H1 (cell line): ENCODE measurements at regions not wholly inside any gene's neighbourhood (a gene's known extent, or its start where the extent isn't known, plus 50 kb on each side); places are given as distances from the start of the nearest gene placed in this dataset.

ENCODE experiments used
- CTCF ChIA-PET: fragments of 300-600 bp; sonication (Branson Sonifier 250); formaldehyde crosslinking; loops from one replicate; lab custom pipeline; 2021; ENCODE audit not compliant: partially characterized antibody; lab: Charles Lee
- POLR2A ChIA-PET: fragments of 300-600 bp; sonication (Branson Sonifier 250); formaldehyde crosslinking; loops from one replicate; lab custom pipeline; 2021; ENCODE audit warnings: inconsistent platforms; ENCODE audit not compliant: partially characterized antibody; lab: Charles Lee
- DNase-seq, 2 experiments: peaks; one replicate each; pipeline versions ENCODE4 v3.0.0 to v3.0.0-alpha.2; 2010 to 2022; ENCODE audit warnings: low spot score in 2 of 2, low read depth in 1 of 2, mixed read lengths in 1 of 2
- FAIRE-seq: peaks from 2 replicates; lab custom pipeline; 2011; peaks lifted over from hg19 to GRCh38; lab: Jason Lieb, UNC
- H2AFZ ChIP-seq: 2 replicates; pipeline ENCODE4 v1.8.1; 2012; ENCODE audit warnings: low read length, inconsistent platforms
- H2AK5ac ChIP-seq: 2 replicates; pipeline ENCODE4 v1.6.1; 2013; ENCODE audit warnings: low read depth, low read length
- H2BK120ac ChIP-seq: replicated peaks from 2 replicates; pipeline ENCODE3; 2013; ENCODE audit warnings: low read depth, low read length, inconsistent platforms
- H2BK12ac ChIP-seq: 2 replicates; pipeline ENCODE4 v1.6.1; 2013; ENCODE audit warnings: low read depth, low read length
- H2BK15ac ChIP-seq: 2 replicates; pipeline ENCODE4 v1.6.1; 2013; ENCODE audit warnings: low read length
- H2BK20ac ChIP-seq: 2 replicates; pipeline ENCODE4 v1.6.1; 2013; ENCODE audit warnings: low read length
- H2BK5ac ChIP-seq: 2 replicates; pipeline ENCODE4 v1.6.1; 2013; ENCODE audit warnings: low read depth, low read length
- H3K14ac ChIP-seq: 2 replicates; pipeline ENCODE4 v1.6.1; 2013; ENCODE audit warnings: inconsistent platforms; ENCODE audit not compliant: insufficient read length
- H3K18ac ChIP-seq: 2 replicates; pipeline ENCODE4 v1.6.1; 2013; ENCODE audit warnings: low read length; ENCODE audit errors: extremely low read depth
- H3K23ac ChIP-seq: 2 replicates; pipeline ENCODE4 v1.6.1; 2013; ENCODE audit warnings: inconsistent platforms; ENCODE audit not compliant: insufficient read length
- H3K23me2 ChIP-seq: 2 replicates; pipeline ENCODE4 v1.6.1; 2013; ENCODE audit warnings: low read depth, low read length
- H3K27ac ChIP-seq: 2 replicates; pipeline ENCODE4 v1.6.1; 2011; ENCODE audit warnings: low read depth, low read length, inconsistent platforms
- H3K27me3 ChIP-seq, 4 experiments: replicated peaks in 1 of 4; 1 replicate in 1 of 4; 2 replicates in 3 of 4; pipeline versions ENCODE4 v1.6.1 to v1.8.1; 2011 to 2013; ENCODE audit warnings: low read length in 3 of 4, mild to moderate bottlenecking in 3 of 4, inconsistent platforms in 2 of 4, mixed read lengths in 2 of 4, moderate library complexity in 1 of 4; ENCODE audit not compliant: control insufficient read depth in 3 of 4, insufficient read depth in 3 of 4; ENCODE audit errors: extremely low read depth in 1 of 4
- H3K36me3 ChIP-seq, 4 experiments: 2 replicates each; pipeline versions ENCODE4 v1.6.1 to v1.8.1; 2011 to 2013; ENCODE audit warnings: mild to moderate bottlenecking in 4 of 4, low read length in 3 of 4, moderate library complexity in 2 of 4, control low read depth in 1 of 4, inconsistent platforms in 1 of 4; ENCODE audit not compliant: insufficient read depth in 4 of 4, control insufficient read depth in 2 of 4
- H3K4ac ChIP-seq: replicated peaks from 2 replicates; pipeline ENCODE3; 2013; ENCODE audit warnings: low read length, low read depth, mixed read lengths, inconsistent platforms; ENCODE audit not compliant: insufficient read length
- H3K4me1 ChIP-seq, 4 experiments: replicated peaks in 1 of 4; 1 replicate in 1 of 4; 2 replicates in 3 of 4; pipeline versions ENCODE4 v1.6.1 to v1.8.1; 2011 to 2013; ENCODE audit warnings: low read length in 3 of 4, inconsistent platforms in 2 of 4, mixed read lengths in 1 of 4; ENCODE audit not compliant: insufficient read depth in 4 of 4, control insufficient read depth in 3 of 4
- H3K4me2 ChIP-seq, 2 experiments: 2 replicates each; pipeline versions ENCODE4 v1.6.1 to v1.8.1; 2011 to 2013; ENCODE audit warnings: low read depth in 2 of 2, low read length in 2 of 2, control low read depth in 1 of 2, inconsistent platforms in 1 of 2, mild to moderate bottlenecking in 1 of 2; ENCODE audit not compliant: insufficient read depth in 1 of 2
- H3K4me3 ChIP-seq, 4 experiments: fragments of 200-600, 300-600 bp in 1 of 4; sonication (generic), shearing (Covaris generic), sonication (Bioruptor Twin) in 1 of 4; 2 replicates each; pipeline versions ENCODE4 v1.5.1 to v1.8.1; 2011 to 2016; ENCODE audit warnings: low read length in 4 of 4, low read depth in 3 of 4, control low read depth in 2 of 4, inconsistent platforms in 2 of 4, mild to moderate bottlenecking in 2 of 4, mixed read lengths in 1 of 4, moderate library complexity in 1 of 4; ENCODE audit not compliant: insufficient read depth in 2 of 4; ENCODE audit errors: extremely low read depth in 1 of 4
- H3K56ac ChIP-seq: replicated peaks from 2 replicates; pipeline ENCODE3; 2013; ENCODE audit warnings: low read depth, mild to moderate bottlenecking, mixed read lengths, low read length, inconsistent platforms; ENCODE audit not compliant: insufficient read length
- H3K79me1 ChIP-seq: 2 replicates; pipeline ENCODE4 v1.6.1; 2013; ENCODE audit warnings: low read depth, low read length, control low read depth
- H3K79me2 ChIP-seq, 2 experiments: 2 replicates each; pipeline versions ENCODE4 v1.6.1 to v1.8.1; 2012 to 2013; ENCODE audit warnings: low read length in 2 of 2, mild to moderate bottlenecking in 2 of 2, inconsistent platforms in 1 of 2; ENCODE audit not compliant: insufficient read depth in 2 of 2, control insufficient read depth in 1 of 2
- H3K9ac ChIP-seq, 4 experiments: replicated peaks in 1 of 4; 1 replicate in 1 of 4; 2 replicates in 3 of 4; pipeline versions ENCODE4 v1.6.1 to v1.8.1; 2011 to 2013; ENCODE audit warnings: low read depth in 3 of 4, low read length in 3 of 4, control low read depth in 2 of 4, mild to moderate bottlenecking in 2 of 4, moderate library complexity in 2 of 4, inconsistent platforms in 1 of 4; ENCODE audit errors: extremely low read depth in 1 of 4
- H3K9me3 ChIP-seq, 2 experiments: 2 replicates each; pipeline versions ENCODE4 v1.6.1 to v1.8.1; 2012 to 2013; ENCODE audit warnings: mild to moderate bottlenecking in 2 of 2, moderate library complexity in 2 of 2, control low read depth in 1 of 2, inconsistent platforms in 1 of 2, low read depth in 1 of 2, low read length in 1 of 2, mixed read lengths in 1 of 2; ENCODE audit not compliant: insufficient read depth in 2 of 2
- H4K20me1 ChIP-seq, 2 experiments: replicated peaks in 1 of 2; 2 replicates each; pipeline versions ENCODE3 to v1.8.1; 2011 to 2013; ENCODE audit warnings: inconsistent platforms in 2 of 2, low read length in 2 of 2, mild to moderate bottlenecking in 1 of 2; ENCODE audit not compliant: insufficient read depth in 2 of 2, control insufficient read depth in 1 of 2
- H4K5ac ChIP-seq: 2 replicates; pipeline ENCODE4 v1.6.1; 2013; ENCODE audit warnings: low read length, low read depth, mixed read lengths, inconsistent platforms; ENCODE audit not compliant: insufficient read length
- H4K8ac ChIP-seq: 2 replicates; pipeline ENCODE4 v1.8.0; 2013; ENCODE audit warnings: mild to moderate bottlenecking, moderate library complexity, low read length, inconsistent platforms; ENCODE audit not compliant: insufficient read depth; ENCODE audit errors: extremely low read depth
- H4K91ac ChIP-seq: replicated peaks from 2 replicates; pipeline ENCODE3; 2013; ENCODE audit warnings: low read length, mixed read lengths, inconsistent platforms; ENCODE audit not compliant: insufficient read length
- CBX8 ChIP-seq: fragments of 300-800, 300-1000 bp; sonication (generic); IDR thresholded peaks from 2 replicates; pipeline ENCODE4 v1.7.1; 2016; ENCODE audit warnings: low read depth, low read length, borderline replicate concordance
- EP300 ChIP-seq, 2 experiments: IDR thresholded peaks; 1 replicate in 1 of 2; 2 replicates in 1 of 2; pipeline ENCODE4 v1.6.1; 2011 to 2012; ENCODE audit warnings: low read depth in 2 of 2, low read length in 2 of 2, mild to moderate bottlenecking in 2 of 2, borderline replicate concordance in 1 of 2, inconsistent platforms in 1 of 2, moderate library complexity in 1 of 2
- GTF2F1 ChIP-seq: IDR thresholded peaks from 2 replicates; pipeline ENCODE4 v1.6.1; 2012; ENCODE audit warnings: low read depth, low read length, improper control_type of control experiment, borderline replicate concordance
- HDAC2 ChIP-seq, 2 experiments: fragments of 300-600 bp in 1 of 2; sonication (generic) in 1 of 2; IDR thresholded peaks; 2 replicates each; pipeline ENCODE4 v1.6.1; 2011 to 2012; ENCODE audit warnings: low read depth in 2 of 2, low read length in 2 of 2, mild to moderate bottlenecking in 2 of 2, moderate library complexity in 2 of 2, borderline replicate concordance in 1 of 2, inconsistent platforms in 1 of 2
- NRF1 ChIP-seq: IDR thresholded peaks from 2 replicates; pipeline ENCODE4 v1.6.1; 2011; ENCODE audit warnings: mild to moderate bottlenecking, low read depth, low read length, improper control_type of control experiment
- SIX5 ChIP-seq: IDR thresholded peaks from 2 replicates; pipeline ENCODE4 v1.6.1; 2011; ENCODE audit warnings: mild to moderate bottlenecking, low read depth, low read length
- SP2 ChIP-seq: IDR thresholded peaks from 2 replicates; pipeline ENCODE4 v1.6.1; 2012; ENCODE audit warnings: mild to moderate bottlenecking, low read length, inconsistent platforms
- YY1 ChIP-seq: IDR thresholded peaks from 2 replicates; pipeline ENCODE4 v1.6.1; 2011; ENCODE audit warnings: low read depth, mild to moderate bottlenecking, low read length
- WGBS, 2 experiments: shearing (Covaris generic) in 1 of 2; methylation state at CpG; one replicate each; pipeline versions ENCODE4 v1.1.6 to v1.1.7; 2013 to 2015; ENCODE audit warnings: low lambda C conversion rate in 2 of 2, mixed read lengths in 2 of 2, inconsistent platforms in 1 of 2, low coverage in 1 of 2, missing lambda C conversion rate in 1 of 2; ENCODE audit not compliant: insufficient replicate concordance in 2 of 2, insufficient coverage in 1 of 2, insufficient read length in 1 of 2; ENCODE audit errors: extremely low coverage in 1 of 2, missing lambda C conversion rate in 1 of 2; 5-methylcytosine and 5-hydroxymethylcytosine counted together

DNA sequence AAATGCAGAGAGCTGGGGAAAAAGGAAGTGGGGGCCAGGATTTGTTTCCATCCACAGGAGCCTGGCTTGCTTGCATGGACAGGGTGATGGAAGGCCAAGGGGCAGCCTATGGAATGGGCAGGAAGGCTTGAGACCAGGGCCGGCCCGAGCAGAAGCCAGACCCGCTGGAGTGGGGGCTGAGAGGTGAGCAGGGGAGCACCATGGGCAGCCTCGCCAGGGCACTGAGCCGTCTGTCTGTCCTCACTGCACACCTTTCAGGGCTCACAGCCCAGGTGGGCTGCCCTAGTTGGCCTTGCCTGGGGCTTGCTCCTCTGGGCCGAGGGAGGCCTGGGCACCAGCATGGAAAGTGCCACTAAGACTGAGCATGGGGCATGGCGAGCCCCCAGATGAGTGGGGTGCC, 58.6 kb upstream of the CNOT6 start:
- no peak for FAIRE-seq
- H4K20me1 ChIP-seq = no peaks in the 10 kb centered on the region
- H3K4me3 ChIP-seq = no peak overlapping the region
- DNase-seq = no peak
- H3K36me3 ChIP-seq = no peaks in the 10 kb centered on the region
- 84% methylated on average over 7 of the region's 7 CpGs; no CpG with 5 or more reads in 1 of the 2 experiments for WGBS, 2 experiments
- POLR2A ChIA-PET = no interaction called here
- H2BK5ac ChIP-seq = no peak overlapping the region
- H3K4me2 ChIP-seq = no peak overlapping the region
- no peak overlapping the region for H3K14ac ChIP-seq
- no peak overlapping the region for H3K56ac ChIP-seq
- no peak overlapping the region for H3K27ac ChIP-seq
- no peak overlapping the region for H2BK20ac ChIP-seq
- no peaks in the 10 kb centered on the region for H3K79me1 ChIP-seq
- H3K79me2 ChIP-seq = no peaks in the 10 kb centered on the region
- no peak overlapping the region; the same call in 1 of the 2 replicates for H4K8ac ChIP-seq
- H4K5ac ChIP-seq = no peak overlapping the region
- TF ChIP-seq NRF1 (no peak), GTF2F1 (no peak), SP2 (no peak), SIX5 (no peak), CBX8 (no peak), EP300 (IDR thresholded peaks at IDR 0.05; ENCODE audit: borderline replicate concordance in 1 of 2, low read depth in 2 of 2, low read length in 2 of 2) (no peak), HDAC2 (IDR thresholded peaks at IDR 0.05; ENCODE audit: borderline replicate concordance in 1 of 2, low read depth in 2 of 2, low read length in 2 of 2) (no peak), YY1 (no peak)
- TF ChIP-seq, all 59 proteins: peak for 0
- Histone ChIP-seq H3K27me3 (0 out of 7 replicates have a peak, but pooled peaks cover 0 to 2% (median 0%) of the 10 kb centered on the region in 4 experiments), H2BK12ac (no peak overlapping the region), H2AK5ac (no peak overlapping the region), H3K4ac (no peak overlapping the region), H2AFZ (no peak overlapping the region), H3K23ac (no peak overlapping the region), H2BK15ac (no peak overlapping the region), H4K91ac (no peak overlapping the region), H3K18ac (no peak overlapping the region), H2BK120ac (no peak overlapping the region), H3K9ac (no peak overlapping the region), H3K9me3 (peaks cover 5 to 15% of the 10 kb centered on the region in 2 experiments; a peak in 3 of 4 replicates), H3K23me2 (no peaks in the 10 kb centered on the region), H3K4me1 (no peaks in the 10 kb centered on the region)
- CTCF ChIA-PET = no interaction called here
